Keratinocyte (primary cell): ENCODE measurements at regions not wholly inside any gene's neighbourhood (a gene's known extent, or its start where the extent isn't known, plus 50 kb on each side); places are given as distances from the start of the nearest gene placed in this dataset.

Source experiments
- DNase-seq: peaks from one replicate; pipeline ENCODE4 v3.0.0-alpha.2; 2011; ENCODE audit warnings: low read depth, missing footprints, low spot score
- FAIRE-seq: peaks from 2 replicates; lab custom pipeline; 2011; peaks lifted over from hg19 to GRCh38; lab: Jason Lieb, UNC
- H2AFZ ChIP-seq: 2 replicates; pipeline ENCODE4 v1.6.0; 2012; ENCODE audit warnings: low read length, control low read depth, inconsistent platforms; ENCODE audit not compliant: control insufficient read depth
- H3K27ac ChIP-seq: 2 replicates; pipeline ENCODE4 v1.5.1; 2011; ENCODE audit warnings: low read length; ENCODE audit not compliant: control insufficient read depth, insufficient read depth
- H3K27me3 ChIP-seq: 3 replicates; pipeline ENCODE4 v1.6.0; 2011; ENCODE audit warnings: low read length; ENCODE audit not compliant: control insufficient read depth, insufficient read depth; ENCODE audit errors: extremely low read depth
- H3K36me3 ChIP-seq, 2 experiments: 2 replicates in 1 of 2; 3 replicates in 1 of 2; pipeline ENCODE4 v1.5.1; 2011; ENCODE audit warnings: low read length in 2 of 2, mild to moderate bottlenecking in 1 of 2; ENCODE audit not compliant: control insufficient read depth in 2 of 2, insufficient read depth in 2 of 2; ENCODE audit errors: extremely low read depth in 1 of 2
- H3K4me1 ChIP-seq: 3 replicates; pipeline ENCODE4 v1.5.1; 2011; ENCODE audit warnings: low read length; ENCODE audit not compliant: control insufficient read depth, insufficient read depth; ENCODE audit errors: extremely low read depth
- H3K4me2 ChIP-seq: 3 replicates; pipeline ENCODE4 v1.6.0; 2011; ENCODE audit warnings: low read depth, low read length; ENCODE audit not compliant: control insufficient read depth, insufficient read depth; ENCODE audit errors: extremely low read depth
- H3K4me3 ChIP-seq, 3 experiments: fragments of 200-600 bp in 1 of 3; sonication (generic) in 1 of 3; 2 replicates in 2 of 3; 3 replicates in 1 of 3; pipeline ENCODE4 v1.5.1; 2011 to 2016; ENCODE audit warnings: low read length in 3 of 3, mild to moderate bottlenecking in 3 of 3, control low read depth in 2 of 3, inconsistent platforms in 1 of 3, low read depth in 1 of 3, mixed read lengths in 1 of 3, mixed run types in 1 of 3, moderate library complexity in 1 of 3; ENCODE audit not compliant: control insufficient read depth in 2 of 3, insufficient read depth in 2 of 3; ENCODE audit errors: extremely low read depth in 1 of 3
- H3K79me2 ChIP-seq: 2 replicates; pipeline ENCODE4 v1.6.0; 2012; ENCODE audit warnings: low read length; ENCODE audit not compliant: control insufficient read depth, insufficient read depth
- H3K9ac ChIP-seq: 3 replicates; pipeline ENCODE4 v1.6.0; 2011; ENCODE audit warnings: low read length; ENCODE audit not compliant: control insufficient read depth, insufficient read depth; ENCODE audit errors: extremely low read depth
- H3K9me1 ChIP-seq: 3 replicates; pipeline ENCODE4 v1.6.0; 2011; ENCODE audit warnings: low read length; ENCODE audit not compliant: control insufficient read depth, insufficient read depth; ENCODE audit errors: extremely low read depth
- H3K9me3 ChIP-seq: 2 replicates; pipeline ENCODE4 v1.5.1; 2012; ENCODE audit warnings: low read depth, low read length; ENCODE audit not compliant: control insufficient read depth
- H4K20me1 ChIP-seq: 3 replicates; pipeline ENCODE4 v1.6.0; 2011; ENCODE audit warnings: low read length; ENCODE audit not compliant: control insufficient read depth, insufficient read depth; ENCODE audit errors: extremely low read depth
- EZH2 ChIP-seq: IDR thresholded peaks from one replicate; pipeline ENCODE4 v1.6.1; 2012; ENCODE audit warnings: inconsistent platforms, mild to moderate bottlenecking, low read length, moderate library complexity
- dilution Hi-C: fragments of 300-500 bp; cut with MboI; formaldehyde crosslinking; loops from one replicate; pipeline ENCODE4 v1.7.0; 2020; ENCODE audit warnings: low sequenced_read_pairs; ENCODE audit not compliant: extremely low pct_ligation_motif_present
- TF ChIP-seq, protein P1 (sequence below), 3 experiments: IDR thresholded peaks in 1 of 3; conservative IDR thresholded peaks in 1 of 3; optimal IDR thresholded peaks in 1 of 3; 2 replicates in 2 of 3; 3 replicates in 1 of 3; pipeline versions ENCODE3 to v1.5.1; 2011; ENCODE audit warnings: low read length in 3 of 3, mild to moderate bottlenecking in 3 of 3, moderate library complexity in 2 of 3, control low read depth in 1 of 3, inconsistent platforms in 1 of 3; ENCODE audit not compliant: insufficient read depth in 2 of 3; ENCODE audit errors: extremely low read depth in 1 of 3

GRCh38 chr5:172530878-172531703 lies 76.8 kb upstream of the SH3PXD2B start:
- no peak overlapping the region for H3K27ac ChIP-seq
- H3K9me1 ChIP-seq, result no peaks in the 10 kb centered on the region
- no peak overlapping the region for H3K4me3 ChIP-seq
- no peak overlapping the region for H3K4me2 ChIP-seq
- H3K79me2 ChIP-seq, result no peaks in the 10 kb centered on the region
- DNase-seq, result no peak
- no peak overlapping the region for H3K9ac ChIP-seq
- H4K20me1 ChIP-seq, result no peaks in the 10 kb centered on the region
- dilution Hi-C loops, result no loop called here
- TF ChIP-seq EZH2, result no peak
- TF ChIP-seq, protein P1, sequence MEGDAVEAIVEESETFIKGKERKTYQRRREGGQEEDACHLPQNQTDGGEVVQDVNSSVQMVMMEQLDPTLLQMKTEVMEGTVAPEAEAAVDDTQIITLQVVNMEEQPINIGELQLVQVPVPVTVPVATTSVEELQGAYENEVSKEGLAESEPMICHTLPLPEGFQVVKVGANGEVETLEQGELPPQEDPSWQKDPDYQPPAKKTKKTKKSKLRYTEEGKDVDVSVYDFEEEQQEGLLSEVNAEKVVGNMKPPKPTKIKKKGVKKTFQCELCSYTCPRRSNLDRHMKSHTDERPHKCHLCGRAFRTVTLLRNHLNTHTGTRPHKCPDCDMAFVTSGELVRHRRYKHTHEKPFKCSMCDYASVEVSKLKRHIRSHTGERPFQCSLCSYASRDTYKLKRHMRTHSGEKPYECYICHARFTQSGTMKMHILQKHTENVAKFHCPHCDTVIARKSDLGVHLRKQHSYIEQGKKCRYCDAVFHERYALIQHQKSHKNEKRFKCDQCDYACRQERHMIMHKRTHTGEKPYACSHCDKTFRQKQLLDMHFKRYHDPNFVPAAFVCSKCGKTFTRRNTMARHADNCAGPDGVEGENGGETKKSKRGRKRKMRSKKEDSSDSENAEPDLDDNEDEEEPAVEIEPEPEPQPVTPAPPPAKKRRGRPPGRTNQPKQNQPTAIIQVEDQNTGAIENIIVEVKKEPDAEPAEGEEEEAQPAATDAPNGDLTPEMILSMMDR (optimal IDR thresholded peaks at IDR 0.05 in 1 of 3, IDR thresholded peaks at IDR 0.05 in 1 of 3, conservative IDR thresholded peaks at IDR 0.05 in 1 of 3; ENCODE audit: extremely low read depth in 1 of 3, insufficient read depth in 2 of 3, low read length in 3 of 3), result no peak
- peaks cover 13% of the 10 kb centered on the region for H3K27me3 ChIP-seq
- no peaks in the 10 kb centered on the region for H3K36me3 ChIP-seq
- no peaks in the 10 kb centered on the region for H3K9me3 ChIP-seq
- H2AFZ ChIP-seq, result no peak overlapping the region
- no peak for FAIRE-seq
- H3K4me1 ChIP-seq, result peaks cover 16% of the 10 kb centered on the region

DNA sequence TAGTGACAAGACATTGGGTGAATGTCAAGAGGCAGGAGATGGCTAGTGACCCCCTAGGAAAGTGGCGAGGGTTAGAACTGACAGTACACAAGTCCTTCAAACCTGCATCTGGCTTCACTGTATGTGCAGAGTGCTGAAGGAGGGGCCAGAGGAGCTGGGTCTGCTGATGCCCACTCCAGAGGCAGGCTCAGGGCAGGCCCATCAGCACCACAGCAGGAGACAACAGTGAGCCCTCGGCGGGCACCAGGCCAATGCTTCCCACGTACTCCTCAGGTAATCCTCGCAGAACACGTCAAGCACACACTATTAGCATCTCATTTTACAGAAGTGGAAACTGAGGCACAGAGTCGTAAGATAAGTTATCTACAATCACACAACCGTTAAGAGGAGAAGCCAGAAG lies 76.1 kb upstream of the SH3PXD2B start:
- dilution Hi-C loops, result no loop called here
- Histone ChIP-seq H3K4me1 (peaks cover 16% of the 10 kb centered on the region), H3K9ac (no peak overlapping the region), H3K4me3 (no peak overlapping the region), H4K20me1 (no peaks in the 10 kb centered on the region), H2AFZ (no peak overlapping the region), H3K27ac (no peak overlapping the region), H3K4me2 (no peak overlapping the region), H3K79me2 (no peaks in the 10 kb centered on the region), H3K27me3 (peaks cover 13% of the 10 kb centered on the region), H3K9me1 (no peaks in the 10 kb centered on the region), H3K9me3 (no peaks in the 10 kb centered on the region), H3K36me3 (no peaks in the 10 kb centered on the region)
- TF ChIP-seq, protein P1 (optimal IDR thresholded peaks at IDR 0.05 in 1 of 3, IDR thresholded peaks at IDR 0.05 in 1 of 3, conservative IDR thresholded peaks at IDR 0.05 in 1 of 3; ENCODE audit: extremely low read depth in 1 of 3, insufficient read depth in 2 of 3, low read length in 3 of 3), result no peak
- TF ChIP-seq EZH2, result no peak
- DNase-seq (no peak), FAIRE-seq (no peak)
